Neuron (in vitro differentiated cells): ENCODE measurements at regions not wholly inside any gene's neighbourhood (a gene's known extent, or its start where the extent isn't known, plus 50 kb on each side); places are given as distances from the start of the nearest gene placed in this dataset.
"Not testable (repeated sequence)": the region's sequence is repeated elsewhere in the genome, so short reads cannot be mapped to it uniquely, and the experiment has no call there.

ENCODE experiments used
- H2AFZ ChIP-seq: one replicate; pipeline ENCODE4 v1.6.1; 2013; ENCODE audit warnings: low read depth, mild to moderate bottlenecking, inconsistent platforms, low read length, moderate library complexity
- H3K27me3 ChIP-seq: one replicate; pipeline ENCODE4 v1.6.1; 2013; ENCODE audit warnings: low read length; ENCODE audit not compliant: insufficient read depth
- H3K36me3 ChIP-seq: one replicate; pipeline ENCODE4 v1.6.1; 2013; ENCODE audit warnings: low read length; ENCODE audit not compliant: insufficient read depth
- H3K4me1 ChIP-seq: one replicate; pipeline ENCODE4 v1.6.1; 2013; ENCODE audit warnings: low read length; ENCODE audit not compliant: insufficient read depth
- H3K4me3 ChIP-seq: 2 replicates; pipeline ENCODE4 v1.5.1; 2013; ENCODE audit warnings: mild to moderate bottlenecking, low read length, moderate library complexity
- H3K9me3 ChIP-seq: one replicate; pipeline ENCODE4 v1.6.1; 2013; ENCODE audit warnings: low read length

- Histone ChIP-seq H3K4me3 (no peak overlapping the region), H3K4me1 (no peaks in the 10 kb centered on the region), H3K36me3 (no peaks in the 10 kb centered on the region), H2AFZ (no peak overlapping the region), H3K9me3 (no peaks in the 10 kb centered on the region), H3K27me3 (no peaks in the 10 kb centered on the region)
These were observed 211.9 kb upstream of the HS3ST3A1 start for GRCh38 chr17:13813347-13814240.

DNA sequence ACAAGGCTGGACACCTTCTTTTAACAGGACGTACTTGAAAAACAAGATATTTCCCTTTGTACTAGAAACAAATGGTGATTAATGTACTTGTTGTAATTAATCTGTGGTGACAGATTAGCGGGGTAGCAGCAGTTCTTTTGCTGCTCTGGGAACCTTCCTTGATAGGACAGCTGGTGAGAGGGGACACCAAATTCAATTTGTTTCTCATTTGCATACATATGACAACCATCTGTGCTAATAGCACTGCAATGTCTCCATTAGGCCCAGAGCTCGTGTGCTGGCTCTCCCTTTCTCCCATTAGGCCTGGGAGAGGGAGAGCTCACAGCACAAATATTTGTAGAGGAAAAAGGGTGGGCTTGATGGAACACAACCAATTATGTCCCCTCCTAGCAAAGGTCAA, 221.0 kb upstream of the HS3ST3A1 start:
- Histone ChIP-seq H3K36me3 (no peaks in the 10 kb centered on the region), H2AFZ (no peak overlapping the region), H3K4me1 (no peaks in the 10 kb centered on the region), H3K9me3 (no peaks in the 10 kb centered on the region), H3K4me3 (no peak overlapping the region), H3K27me3 (no peaks in the 10 kb centered on the region)

DNA sequence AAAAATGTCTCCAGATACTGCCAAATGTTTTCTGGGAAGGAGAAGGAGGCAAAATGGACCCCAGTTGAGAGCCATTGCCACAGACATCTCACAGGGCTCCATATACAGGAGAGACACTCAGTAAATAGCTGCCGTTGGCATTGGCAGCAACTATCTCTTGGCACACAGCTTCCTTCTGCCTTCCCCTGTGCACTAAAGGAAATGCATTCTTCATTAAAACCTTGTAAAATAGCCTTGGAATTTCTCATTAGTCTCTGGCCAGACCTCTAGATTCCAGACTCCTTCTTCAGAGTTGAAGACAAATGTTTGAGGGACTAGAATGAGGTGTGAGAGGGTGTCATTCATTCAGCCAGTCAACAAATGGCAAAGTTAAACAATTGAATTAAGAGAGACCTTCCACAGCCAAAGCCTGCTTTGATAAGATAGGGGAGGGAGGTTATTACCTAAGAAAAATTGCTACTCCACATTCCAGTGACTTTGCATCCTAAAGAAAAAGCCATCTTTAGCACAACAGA, 223.9 kb upstream of the HS3ST3A1 start:
- Histone ChIP-seq H3K9me3 (no peaks in the 10 kb centered on the region), H3K4me3 (no peak overlapping the region), H3K4me1 (no peaks in the 10 kb centered on the region), H3K36me3 (no peaks in the 10 kb centered on the region), H2AFZ (no peak overlapping the region), H3K27me3 (no peaks in the 10 kb centered on the region)

DNA sequence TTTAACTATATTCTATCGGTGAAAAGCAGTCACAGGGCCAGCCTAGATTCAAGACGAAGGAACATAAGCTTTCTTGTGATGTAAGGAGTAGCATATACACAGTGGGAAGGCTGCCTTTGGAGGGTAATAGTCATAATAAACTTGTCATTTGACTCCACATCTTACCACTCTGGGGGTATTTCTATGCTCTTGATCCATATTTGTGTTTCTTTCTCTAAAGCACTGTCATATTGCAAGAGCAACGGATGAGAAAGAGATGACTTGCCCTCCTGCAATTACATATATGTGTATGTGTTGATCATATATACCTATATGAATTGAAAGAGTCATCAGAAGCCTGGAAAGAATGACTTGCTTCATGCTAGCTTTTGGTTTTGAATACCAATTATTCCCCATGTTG, 225.4 kb upstream of the HS3ST3A1 start:
- Histone ChIP-seq H2AFZ (no peak overlapping the region), H3K36me3 (no peaks in the 10 kb centered on the region), H3K27me3 (no peaks in the 10 kb centered on the region), H3K4me3 (no peak overlapping the region), H3K9me3 (no peaks in the 10 kb centered on the region), H3K4me1 (no peaks in the 10 kb centered on the region)

DNA sequence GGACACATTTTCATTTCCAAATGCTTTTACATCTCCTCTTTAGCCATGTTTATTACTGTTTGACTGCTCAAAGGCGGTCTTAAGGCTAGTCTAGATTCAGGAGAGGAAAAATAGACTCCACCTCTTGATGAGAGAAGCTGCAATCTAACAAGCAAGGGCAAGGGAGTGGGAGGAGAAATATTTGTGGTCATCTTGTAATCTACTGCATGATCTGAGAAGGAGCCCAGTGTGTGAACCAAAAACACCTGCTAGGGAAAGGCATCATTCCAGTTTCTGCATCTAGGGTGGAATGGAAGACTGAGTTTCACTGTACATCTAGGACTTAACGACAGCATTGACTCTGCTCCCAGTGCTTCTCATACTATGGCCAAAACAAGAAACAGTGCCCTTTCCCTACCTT, 232.2 kb upstream of the HS3ST3A1 start:
- H3K36me3 ChIP-seq, result no peaks in the 10 kb centered on the region
- no peak overlapping the region for H3K4me3 ChIP-seq
- no peaks in the 10 kb centered on the region for H3K27me3 ChIP-seq
- H3K9me3 ChIP-seq, result no peaks in the 10 kb centered on the region
- H3K4me1 ChIP-seq, result no peaks in the 10 kb centered on the region
- no peak overlapping the region for H2AFZ ChIP-seq

DNA sequence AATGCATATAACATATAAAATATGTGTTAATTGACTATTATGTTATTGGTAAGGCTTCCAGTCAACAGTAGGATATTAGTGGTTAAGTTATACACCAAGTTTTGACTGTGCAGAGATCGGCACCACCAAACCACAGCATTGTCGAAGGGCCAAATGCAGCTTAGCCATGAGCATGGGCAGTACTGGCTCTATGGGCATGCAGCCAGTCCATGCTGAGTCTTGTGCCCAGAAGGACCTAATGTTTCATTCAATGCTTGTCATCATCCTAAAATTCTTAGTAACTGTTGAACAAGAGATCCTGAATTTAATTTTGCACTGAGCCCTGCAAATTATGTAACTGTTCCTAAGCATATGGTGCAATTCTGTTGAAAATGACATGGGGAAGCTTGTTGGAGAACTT, 233.4 kb upstream of the HS3ST3A1 start:
- no peak overlapping the region for H3K4me3 ChIP-seq

GRCh38 chr17:13837417-13837816, 231.9 kb upstream of the COX10 start:
- no peaks in the 10 kb centered on the region for H3K4me1 ChIP-seq
- no peaks in the 10 kb centered on the region for H3K36me3 ChIP-seq
- no peaks in the 10 kb centered on the region for H3K27me3 ChIP-seq
- H3K9me3 ChIP-seq, result no peaks in the 10 kb centered on the region
- no peak overlapping the region for H2AFZ ChIP-seq
- H3K4me3 ChIP-seq, result no peak overlapping the region

More for the DNA sequence above, 233.4 kb upstream of the HS3ST3A1 start:
- H3K4me1 ChIP-seq, result no peaks in the 10 kb centered on the region
- no peaks in the 10 kb centered on the region for H3K9me3 ChIP-seq
- H3K27me3 ChIP-seq, result no peaks in the 10 kb centered on the region
- H2AFZ ChIP-seq, result no peak overlapping the region
- no peaks in the 10 kb centered on the region for H3K36me3 ChIP-seq

- Histone ChIP-seq H3K4me3 (no peak overlapping the region), H3K36me3 (no peaks in the 10 kb centered on the region), H2AFZ (no peak overlapping the region), H3K9me3 (no peaks in the 10 kb centered on the region), H3K4me1 (no peaks in the 10 kb centered on the region), H3K27me3 (no peaks in the 10 kb centered on the region)
These were observed 229.1 kb upstream of the COX10 start for GRCh38 chr17:13840254-13840653.

- H3K4me3 ChIP-seq, result no peak overlapping the region
- no peaks in the 10 kb centered on the region for H3K9me3 ChIP-seq
- no peaks in the 10 kb centered on the region for H3K27me3 ChIP-seq
- H2AFZ ChIP-seq, result no peak overlapping the region
- H3K36me3 ChIP-seq, result no peaks in the 10 kb centered on the region
- no peaks in the 10 kb centered on the region for H3K4me1 ChIP-seq
These were observed 225.3 kb upstream of the COX10 start for GRCh38 chr17:13843862-13844635.

GRCh38 chr17:13851889-13852288, 217.4 kb upstream of the COX10 start:
- H3K36me3 ChIP-seq, result no peaks in the 10 kb centered on the region
- H3K4me3 ChIP-seq, result no peak overlapping the region
- no peaks in the 10 kb centered on the region for H3K4me1 ChIP-seq
- no peak overlapping the region for H2AFZ ChIP-seq
- no peaks in the 10 kb centered on the region for H3K27me3 ChIP-seq
- H3K9me3 ChIP-seq, result no peaks in the 10 kb centered on the region

- not testable (repeated sequence) for H3K4me3 ChIP-seq, H3K27me3 ChIP-seq, H3K4me1 ChIP-seq, H3K9me3 ChIP-seq, H3K36me3 ChIP-seq, H2AFZ ChIP-seq
These were observed 213.6 kb upstream of the COX10 start for GRCh38 chr17:13855730-13856129.

- H3K4me1 ChIP-seq, result peaks cover 17% of the 10 kb centered on the region
- no peak overlapping the region for H2AFZ ChIP-seq
- no peak overlapping the region for H3K4me3 ChIP-seq
- no peaks in the 10 kb centered on the region for H3K36me3 ChIP-seq
- no peaks in the 10 kb centered on the region for H3K27me3 ChIP-seq
- peaks cover under 1% of the 10 kb centered on the region for H3K9me3 ChIP-seq
These were observed 207.0 kb upstream of the COX10 start for GRCh38 chr17:13862346-13862745.

DNA sequence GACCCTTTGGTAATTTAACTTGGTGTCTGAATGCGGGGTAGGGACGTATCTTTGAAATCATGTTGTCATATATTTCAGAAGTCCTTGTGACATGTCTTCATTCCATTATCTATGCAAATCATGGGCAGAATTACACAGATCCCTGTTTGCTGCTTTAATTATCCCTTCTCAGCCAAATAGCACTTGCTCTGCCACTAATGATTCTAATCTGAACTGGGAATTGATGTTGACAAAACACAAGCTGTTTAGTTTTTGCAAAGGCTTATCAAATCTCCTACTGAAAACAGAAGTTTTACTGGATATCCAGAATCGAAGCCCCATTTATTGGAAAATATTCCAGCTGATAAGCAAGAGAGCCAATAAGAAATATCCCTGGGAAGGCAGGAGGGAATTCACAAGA, 205.9 kb upstream of the COX10 start:
- H3K4me3 ChIP-seq, result no peak overlapping the region
- H2AFZ ChIP-seq, result no peak overlapping the region
- H3K27me3 ChIP-seq, result no peaks in the 10 kb centered on the region
- H3K9me3 ChIP-seq, result peaks cover 2% of the 10 kb centered on the region
- H3K4me1 ChIP-seq, result peaks cover 17% of the 10 kb centered on the region
- no peaks in the 10 kb centered on the region for H3K36me3 ChIP-seq
